H9 (cell line): ENCODE measurements at regions not wholly inside any gene's neighbourhood (a gene's known extent, or its start where the extent isn't known, plus 50 kb on each side); places are given as distances from the start of the nearest gene placed in this dataset.

ENCODE experiments used
- DNase-seq: peaks from one replicate; pipeline ENCODE4 v3.0.0-alpha.2; 2017
- H2AFZ ChIP-seq: one replicate; pipeline ENCODE4 v1.6.1; 2013; ENCODE audit warnings: mild to moderate bottlenecking, low read length, control low read depth, moderate library complexity
- H2AK5ac ChIP-seq: 2 replicates; pipeline ENCODE4 v1.6.1; 2013; ENCODE audit warnings: low read length, control low read depth, mixed read lengths; ENCODE audit not compliant: insufficient read length
- H2BK120ac ChIP-seq: one replicate; pipeline ENCODE4 v1.6.1; 2013; ENCODE audit warnings: low read depth, mild to moderate bottlenecking, low read length, control low read depth, inconsistent platforms; ENCODE audit not compliant: poor library complexity, severe bottlenecking
- H2BK12ac ChIP-seq: 2 replicates; pipeline ENCODE4 v1.6.1; 2013; ENCODE audit warnings: low read length, control low read depth, mixed read lengths, low read depth; ENCODE audit not compliant: insufficient read length
- H2BK15ac ChIP-seq: 2 replicates; pipeline ENCODE4 v1.6.1; 2013; ENCODE audit warnings: low read depth, low read length, control low read depth
- H2BK20ac ChIP-seq: one replicate; pipeline ENCODE4 v1.6.1; 2013; ENCODE audit warnings: low read depth, mild to moderate bottlenecking, low read length, control low read depth, inconsistent platforms; ENCODE audit not compliant: poor library complexity, severe bottlenecking
- H2BK5ac ChIP-seq: 2 replicates; pipeline ENCODE4 v1.6.1; 2013; ENCODE audit warnings: low read length, control low read depth, mixed read lengths; ENCODE audit not compliant: insufficient read length
- H3K14ac ChIP-seq: 2 replicates; pipeline ENCODE4 v1.6.1; 2013; ENCODE audit warnings: low read length, control low read depth; ENCODE audit not compliant: insufficient read depth
- H3K18ac ChIP-seq: 2 replicates; pipeline ENCODE4 v1.6.1; 2013; ENCODE audit warnings: low read depth, mild to moderate bottlenecking, mixed read lengths, low read length, control low read depth; ENCODE audit not compliant: insufficient read length
- H3K23ac ChIP-seq: 2 replicates; pipeline ENCODE4 v1.6.1; 2013; ENCODE audit warnings: low read length, control low read depth, mixed read lengths, low read depth; ENCODE audit not compliant: insufficient read length
- H3K23me2 ChIP-seq: 2 replicates; pipeline ENCODE4 v1.6.1; 2013; ENCODE audit warnings: low read depth, mild to moderate bottlenecking, mixed read lengths, low read length, control low read depth; ENCODE audit not compliant: insufficient read length, poor library complexity, severe bottlenecking
- H3K27ac ChIP-seq: 2 replicates; pipeline ENCODE4 v1.5.1; 2013; ENCODE audit warnings: low read length, control low read depth, mixed read lengths, low read depth; ENCODE audit not compliant: insufficient read length
- H3K27me3 ChIP-seq: 2 replicates; pipeline ENCODE4 v1.6.1; 2013; ENCODE audit warnings: low read length, control low read depth, inconsistent platforms; ENCODE audit not compliant: insufficient read depth
- H3K4ac ChIP-seq: 2 replicates; pipeline ENCODE4 v1.6.1; 2013; ENCODE audit warnings: low read depth, mild to moderate bottlenecking, control low read depth, inconsistent platforms, low read length, moderate library complexity
- H3K4me1 ChIP-seq: 2 replicates; pipeline ENCODE4 v1.6.1; 2013; ENCODE audit warnings: low read length, control low read depth, inconsistent platforms; ENCODE audit not compliant: insufficient read depth
- H3K4me2 ChIP-seq: 2 replicates; pipeline ENCODE4 v1.6.1; 2013; ENCODE audit warnings: low read length, control low read depth, mixed read lengths; ENCODE audit not compliant: insufficient read length, insufficient read depth
- H3K56ac ChIP-seq: 2 replicates; pipeline ENCODE4 v1.6.1; 2013; ENCODE audit warnings: low read depth, mild to moderate bottlenecking, mixed read lengths, low read length, control low read depth; ENCODE audit not compliant: insufficient read length
- H3K79me1 ChIP-seq: 2 replicates; pipeline ENCODE4 v1.6.1; 2013; ENCODE audit warnings: low read depth, mild to moderate bottlenecking, moderate library complexity, low read length, control low read depth, inconsistent platforms; ENCODE audit not compliant: insufficient read depth, poor library complexity, severe bottlenecking
- H3K79me2 ChIP-seq: 2 replicates; pipeline ENCODE4 v1.6.1; 2013; ENCODE audit warnings: low read length, control low read depth, inconsistent platforms; ENCODE audit not compliant: insufficient read depth
- H3K9ac ChIP-seq: 2 replicates; pipeline ENCODE4 v1.6.1; 2013; ENCODE audit warnings: low read length, control low read depth, mixed read lengths; ENCODE audit not compliant: insufficient read length; ENCODE audit errors: extremely low read depth
- H3K9me3 ChIP-seq: one replicate; pipeline ENCODE4 v1.6.1; 2013; ENCODE audit warnings: low read depth, low read length, inconsistent platforms; ENCODE audit not compliant: control insufficient read depth
- H3T11ph ChIP-seq: one replicate; pipeline ENCODE4 v1.6.1; 2013; ENCODE audit warnings: mild to moderate bottlenecking, low read length, control low read depth, inconsistent platforms
- H4K20me1 ChIP-seq: one replicate; pipeline ENCODE4 v1.6.1; 2013; ENCODE audit not compliant: control insufficient read depth, insufficient read length, insufficient read depth
- H4K5ac ChIP-seq: 2 replicates; pipeline ENCODE4 v1.6.1; 2013; ENCODE audit warnings: low read depth, mild to moderate bottlenecking, mixed read lengths, low read length, control low read depth; ENCODE audit not compliant: insufficient read length
- H4K8ac ChIP-seq: replicated peaks from 2 replicates; pipeline ENCODE4 v1.6.1; 2013; ENCODE audit warnings: low read length, control low read depth, mixed read lengths, low read depth; ENCODE audit not compliant: insufficient read length
- H4K91ac ChIP-seq: 2 replicates; pipeline ENCODE4 v1.6.1; 2013; ENCODE audit warnings: low read depth, mild to moderate bottlenecking, moderate library complexity, mixed read lengths, low read length, control low read depth; ENCODE audit not compliant: insufficient read length
- H3K27ac Mint-ChIP-seq, 3 experiments: 2 replicates in 2 of 3; 3 replicates in 1 of 3; pipeline ENCODE4 v1.8.0; 2020 to 2021; ENCODE audit warnings: mixed read lengths in 3 of 3, mild to moderate bottlenecking in 1 of 3, moderate library complexity in 1 of 3
- H3K27me3 Mint-ChIP-seq: 2 replicates; pipeline ENCODE4 v1.8.0; 2021; ENCODE audit warnings: low read depth, mild to moderate bottlenecking, moderate library complexity, mixed read lengths
- H3K36me3 Mint-ChIP-seq, 3 experiments: 2 replicates in 2 of 3; 3 replicates in 1 of 3; pipeline ENCODE4 v1.8.0; 2020 to 2021; ENCODE audit warnings: low read depth in 3 of 3, mixed read lengths in 3 of 3; ENCODE audit not compliant: insufficient read depth in 1 of 3
- H3K4me1 Mint-ChIP-seq, 2 experiments: 2 replicates each; pipeline ENCODE4 v1.8.0; 2020; ENCODE audit warnings: mixed read lengths in 2 of 2
- H3K4me3 Mint-ChIP-seq, 2 experiments: 2 replicates in 1 of 2; 3 replicates in 1 of 2; pipeline ENCODE4 v1.8.0; 2020 to 2021; ENCODE audit warnings: mild to moderate bottlenecking in 2 of 2, mixed read lengths in 2 of 2, moderate library complexity in 1 of 2
- H3K9me3 Mint-ChIP-seq, 2 experiments: 2 replicates in 1 of 2; 3 replicates in 1 of 2; pipeline ENCODE4 v1.8.0; 2020; ENCODE audit warnings: mild to moderate bottlenecking in 2 of 2, mixed read lengths in 2 of 2, moderate library complexity in 1 of 2
- WGBS: extraction: QIAGEN DNeasy Blood & Tissue Kit; methylation state at CpG from one replicate; pipeline ENCODE4 v1.1.7; 2013; ENCODE audit warnings: missing lambda C conversion rate, low lambda C conversion rate, mixed read lengths; ENCODE audit not compliant: insufficient read length; ENCODE audit errors: extremely low coverage; 5-methylcytosine and 5-hydroxymethylcytosine counted together
- TF ChIP-seq, protein P1 (sequence below): fragments of 200-600 bp; sonication (generic); conservative IDR thresholded peaks from 3 replicates; pipeline ENCODE4 v1.8.0; 2021; ENCODE audit warnings: antibody characterized with exemption, mild to moderate bottlenecking

DNA sequence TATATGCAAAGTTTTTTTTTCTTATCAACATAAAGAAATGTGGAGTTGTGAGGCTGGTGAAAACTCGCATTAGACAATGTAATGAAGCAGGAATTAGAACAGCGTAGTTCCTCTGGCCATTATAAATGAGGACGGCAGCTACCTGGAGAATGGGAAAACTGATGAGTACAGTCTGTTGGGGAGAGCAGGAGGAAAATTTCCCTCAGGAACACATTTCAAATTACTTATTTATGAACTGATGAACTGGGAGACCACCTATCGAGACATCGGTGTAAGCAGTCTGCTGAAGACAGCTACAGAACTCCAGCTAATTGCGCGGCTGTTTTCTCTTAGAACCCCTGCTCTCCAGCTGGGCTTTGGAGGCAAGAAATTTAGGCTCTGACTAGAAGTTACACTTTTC is 343.9 kb upstream of the CLINT1 start:
- H3K4me3 Mint-ChIP-seq, result no peak overlapping the region
- no peak overlapping the region for H3K27ac Mint-ChIP-seq
- WGBS, result no CpG with 5 or more reads among the region's 7 CpGs

More for the DNA sequence above, 343.9 kb upstream of the CLINT1 start:
- H2BK20ac ChIP-seq, result no peak overlapping the region
- no peak overlapping the region for H3T11ph ChIP-seq
- no peaks in the 10 kb centered on the region for H3K27me3 Mint-ChIP-seq
- TF ChIP-seq, protein P1, sequence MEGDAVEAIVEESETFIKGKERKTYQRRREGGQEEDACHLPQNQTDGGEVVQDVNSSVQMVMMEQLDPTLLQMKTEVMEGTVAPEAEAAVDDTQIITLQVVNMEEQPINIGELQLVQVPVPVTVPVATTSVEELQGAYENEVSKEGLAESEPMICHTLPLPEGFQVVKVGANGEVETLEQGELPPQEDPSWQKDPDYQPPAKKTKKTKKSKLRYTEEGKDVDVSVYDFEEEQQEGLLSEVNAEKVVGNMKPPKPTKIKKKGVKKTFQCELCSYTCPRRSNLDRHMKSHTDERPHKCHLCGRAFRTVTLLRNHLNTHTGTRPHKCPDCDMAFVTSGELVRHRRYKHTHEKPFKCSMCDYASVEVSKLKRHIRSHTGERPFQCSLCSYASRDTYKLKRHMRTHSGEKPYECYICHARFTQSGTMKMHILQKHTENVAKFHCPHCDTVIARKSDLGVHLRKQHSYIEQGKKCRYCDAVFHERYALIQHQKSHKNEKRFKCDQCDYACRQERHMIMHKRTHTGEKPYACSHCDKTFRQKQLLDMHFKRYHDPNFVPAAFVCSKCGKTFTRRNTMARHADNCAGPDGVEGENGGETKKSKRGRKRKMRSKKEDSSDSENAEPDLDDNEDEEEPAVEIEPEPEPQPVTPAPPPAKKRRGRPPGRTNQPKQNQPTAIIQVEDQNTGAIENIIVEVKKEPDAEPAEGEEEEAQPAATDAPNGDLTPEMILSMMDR, result no peak
- DNase-seq, result no peak
- H3K4me2 ChIP-seq, result no peak overlapping the region
- no peaks in the 10 kb centered on the region; the same call in 1 of the 2 replicates for H3K4me1 ChIP-seq
- no peak overlapping the region for H4K5ac ChIP-seq
- H3K79me1 ChIP-seq, result no peaks in the 10 kb centered on the region
- no peaks in the 10 kb centered on the region for H3K36me3 Mint-ChIP-seq
- H2AK5ac ChIP-seq, result no peak overlapping the region
- no peak overlapping the region for H3K18ac ChIP-seq
- no peak overlapping the region for H4K8ac ChIP-seq
- H2AFZ ChIP-seq, result no peak overlapping the region
- H3K23me2 ChIP-seq, result no peaks in the 10 kb centered on the region
- no peak overlapping the region for H2BK15ac ChIP-seq
- no peaks in the 10 kb centered on the region for H3K79me2 ChIP-seq
- peaks cover 16 to 19% of the 10 kb centered on the region in 2 experiments for H3K4me1 Mint-ChIP-seq
- no peak overlapping the region for H2BK12ac ChIP-seq
- H3K14ac ChIP-seq, result no peak overlapping the region
- no peak overlapping the region for H3K4ac ChIP-seq
- H3K9me3 ChIP-seq, result no peaks in the 10 kb centered on the region
- no peak overlapping the region for H3K56ac ChIP-seq
- H4K20me1 ChIP-seq, result no peaks in the 10 kb centered on the region
- no peak overlapping the region for H2BK5ac ChIP-seq
- no peak overlapping the region for H2BK120ac ChIP-seq
- no peak overlapping the region for H3K9ac ChIP-seq
- no peak overlapping the region for H3K23ac ChIP-seq
- H3K27me3 ChIP-seq, result no peaks in the 10 kb centered on the region
- no peak overlapping the region for H3K27ac ChIP-seq
- H3K9me3 Mint-ChIP-seq, result no peaks in the 10 kb centered on the region
- no peak overlapping the region for H4K91ac ChIP-seq
